WERI-Rb-1 (cell line): ENCODE measurements at regions not wholly inside any gene's neighbourhood (a gene's known extent, or its start where the extent isn't known, plus 50 kb on each side); places are given as distances from the start of the nearest gene placed in this dataset.
"Not testable (repeated sequence)": the region's sequence is repeated elsewhere in the genome, so short reads cannot be mapped to it uniquely, and the experiment has no call there.

Experiments used
- DNase-seq: peaks from one replicate; pipeline ENCODE4 v3.0.0-alpha.2; 2020
- H3K27ac ChIP-seq: fragments of 250-450 bp; sonication (Bioruptor Pico); 2 replicates; pipeline ENCODE4 v1.5.1; 2020; ENCODE audit warnings: mild to moderate bottlenecking, moderate library complexity
- H3K27me3 ChIP-seq: fragments of 250-450 bp; sonication (Bioruptor Pico); 2 replicates; pipeline ENCODE4 v1.5.1; 2021; ENCODE audit warnings: mild to moderate bottlenecking, low read depth, moderate library complexity; ENCODE audit not compliant: insufficient read depth, severe bottlenecking
- H3K36me3 ChIP-seq: fragments of 250-450 bp; sonication (Bioruptor Pico); 2 replicates; pipeline ENCODE4 v1.5.1; 2020; ENCODE audit warnings: mild to moderate bottlenecking, moderate library complexity
- H3K4me3 ChIP-seq: 2 replicates; pipeline ENCODE4 v1.5.1; 2011; ENCODE audit warnings: low read depth, mild to moderate bottlenecking, control low read depth, low read length
- H3K9me3 ChIP-seq: fragments of 250-450 bp; sonication (Bioruptor Pico); 2 replicates; pipeline ENCODE4 v1.5.1; 2021; ENCODE audit warnings: mild to moderate bottlenecking, moderate library complexity; ENCODE audit not compliant: severe bottlenecking
- CTCF ChIP-seq: IDR thresholded peaks from 2 replicates; pipeline ENCODE4 v1.5.1; 2011; ENCODE audit warnings: low read depth, mild to moderate bottlenecking, control low read depth, inconsistent platforms, low read length

- Histone ChIP-seq H3K36me3 (no peaks in the 10 kb centered on the region), H3K27ac (no peak overlapping the region), H3K27me3 (no peaks in the 10 kb centered on the region), H3K4me3 (no peak overlapping the region), H3K9me3 (no peaks in the 10 kb centered on the region)
- TF ChIP-seq CTCF: no peak
- no peak for DNase-seq
Measured at GRCh38 chr3:11898611-11899325, 52.1 kb upstream of the TAMM41 start.

- not testable (repeated sequence) for H3K9me3 ChIP-seq, H3K4me3 ChIP-seq, H3K36me3 ChIP-seq, H3K27me3 ChIP-seq, DNase-seq, H3K27ac ChIP-seq
Measured at GRCh38 chr3:11899389-11899788, 52.7 kb upstream of the TAMM41 start.

- DNase-seq: no peak
- H3K4me3 ChIP-seq: no peak overlapping the region
- no peak for TF ChIP-seq CTCF
- no peaks in the 10 kb centered on the region for H3K27me3 ChIP-seq
- H3K36me3 ChIP-seq: no peaks in the 10 kb centered on the region
- H3K9me3 ChIP-seq: no peaks in the 10 kb centered on the region
- H3K27ac ChIP-seq: no peak overlapping the region
Measured at GRCh38 chr3:11899826-11900225, 53.1 kb upstream of the TAMM41 start.

- TF ChIP-seq CTCF: no peak
- H3K9me3 ChIP-seq: no peaks in the 10 kb centered on the region
- no peaks in the 10 kb centered on the region for H3K27me3 ChIP-seq
- H3K36me3 ChIP-seq: no peaks in the 10 kb centered on the region
- DNase-seq: no peak
- no peak overlapping the region for H3K27ac ChIP-seq
- no peak overlapping the region for H3K4me3 ChIP-seq
Measured at GRCh38 chr3:11900824-11901223, 54.1 kb upstream of the TAMM41 start.

DNA sequence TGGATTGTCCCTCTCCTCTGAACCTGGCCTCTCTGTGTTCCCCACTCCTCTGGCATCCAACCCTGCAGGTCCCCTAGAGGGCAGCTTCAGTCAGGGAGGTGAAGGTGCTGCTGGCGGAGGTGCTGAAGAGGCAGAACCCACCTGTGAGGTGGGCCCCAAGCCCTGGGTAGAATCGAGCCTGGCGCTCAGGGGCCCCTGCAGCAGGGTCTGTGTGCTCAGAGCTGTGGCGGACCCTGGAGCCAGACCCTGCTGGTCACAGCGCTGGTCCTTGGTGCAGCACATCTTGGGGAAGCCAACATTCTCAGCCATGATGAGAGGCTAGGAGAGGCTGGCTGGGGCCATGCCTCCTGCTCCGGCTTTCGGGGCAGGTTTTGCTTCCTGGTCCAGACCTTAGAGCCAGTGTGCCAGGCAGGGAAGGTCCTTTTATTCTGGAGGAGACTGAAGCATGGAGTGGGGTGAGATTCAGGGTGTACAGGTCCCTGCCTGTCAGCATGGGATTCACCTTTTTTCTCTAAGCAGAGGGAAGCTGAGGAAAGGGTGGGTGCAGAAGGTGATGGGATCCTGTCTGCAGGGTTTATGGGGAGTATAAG lies 54.7 kb upstream of the TAMM41 start:
- H3K36me3 ChIP-seq: no peaks in the 10 kb centered on the region
- H3K27ac ChIP-seq: no peak overlapping the region
- TF ChIP-seq CTCF: no peak
- H3K9me3 ChIP-seq: no peaks in the 10 kb centered on the region
- DNase-seq: no peak
- H3K27me3 ChIP-seq: no peaks in the 10 kb centered on the region
- no peak overlapping the region for H3K4me3 ChIP-seq

DNA sequence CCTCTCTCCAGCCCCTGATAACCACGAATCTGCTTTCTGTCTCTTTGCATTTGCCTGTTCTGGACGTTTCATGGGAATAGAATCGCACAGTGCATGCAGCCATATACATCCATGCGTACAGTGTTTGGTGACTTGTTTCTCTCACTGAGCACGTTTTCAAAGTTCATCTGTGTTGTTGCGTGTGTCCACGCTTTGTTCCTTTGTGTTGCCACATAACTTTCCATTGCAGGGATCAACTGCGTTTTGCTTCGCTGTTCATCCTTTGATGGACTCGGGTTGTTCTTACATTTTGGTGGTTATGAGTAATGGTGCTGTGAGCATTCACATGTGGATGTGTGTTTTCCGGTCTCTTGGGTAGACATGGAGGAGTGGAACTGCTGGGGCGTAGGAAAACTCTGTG lies 56.4 kb upstream of the TAMM41 start:
- H3K27ac ChIP-seq: no peak overlapping the region
- H3K27me3 ChIP-seq: no peaks in the 10 kb centered on the region
- no peak for TF ChIP-seq CTCF
- H3K9me3 ChIP-seq: no peaks in the 10 kb centered on the region
- no peak for DNase-seq
- H3K36me3 ChIP-seq: no peaks in the 10 kb centered on the region
- H3K4me3 ChIP-seq: no peak overlapping the region
